ENCODE measurements at regions not wholly inside any gene's neighbourhood (a gene's known extent, or its start where the extent isn't known, plus 50 kb on each side); places are given as distances from the start of the nearest gene placed in this dataset.

- TF ChIP-seq YY1 (IDR thresholded peaks at IDR 0.05; ENCODE audit: low read depth): no peak
- TF ChIP-seq, protein P1, sequence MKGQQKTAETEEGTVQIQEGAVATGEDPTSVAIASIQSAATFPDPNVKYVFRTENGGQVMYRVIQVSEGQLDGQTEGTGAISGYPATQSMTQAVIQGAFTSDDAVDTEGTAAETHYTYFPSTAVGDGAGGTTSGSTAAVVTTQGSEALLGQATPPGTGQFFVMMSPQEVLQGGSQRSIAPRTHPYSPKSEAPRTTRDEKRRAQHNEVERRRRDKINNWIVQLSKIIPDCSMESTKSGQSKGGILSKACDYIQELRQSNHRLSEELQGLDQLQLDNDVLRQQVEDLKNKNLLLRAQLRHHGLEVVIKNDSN (IDR thresholded peaks at IDR 0.05): no peak
- no peak for TF ChIP-seq REST (IDR thresholded peaks at IDR 0.05; ENCODE audit: low read depth)
- TF ChIP-seq CREB1 (IDR thresholded peaks at IDR 0.05; ENCODE audit: low read depth): no peak
- TF ChIP-seq ZBTB7A (IDR thresholded peaks at IDR 0.05; ENCODE audit: low read depth): no peak
- no peak for TF ChIP-seq EGR1 (IDR thresholded peaks at IDR 0.05)
- no peak for TF ChIP-seq TEAD4 (IDR thresholded peaks at IDR 0.05)
- TF ChIP-seq FOXM1 (IDR thresholded peaks at IDR 0.05; ENCODE audit: borderline replicate concordance, low read depth): no peak
- TF ChIP-seq, protein P2, sequence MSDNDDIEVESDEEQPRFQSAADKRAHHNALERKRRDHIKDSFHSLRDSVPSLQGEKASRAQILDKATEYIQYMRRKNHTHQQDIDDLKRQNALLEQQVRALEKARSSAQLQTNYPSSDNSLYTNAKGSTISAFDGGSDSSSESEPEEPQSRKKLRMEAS (IDR thresholded peaks at IDR 0.05): no peak
- no peak for TF ChIP-seq TCF12 (IDR thresholded peaks at IDR 0.05; ENCODE audit: low read depth)
Measured at GRCh38 chr5:125321654-125322053, 575.2 kb upstream of the ZNF608 start.

DNA sequence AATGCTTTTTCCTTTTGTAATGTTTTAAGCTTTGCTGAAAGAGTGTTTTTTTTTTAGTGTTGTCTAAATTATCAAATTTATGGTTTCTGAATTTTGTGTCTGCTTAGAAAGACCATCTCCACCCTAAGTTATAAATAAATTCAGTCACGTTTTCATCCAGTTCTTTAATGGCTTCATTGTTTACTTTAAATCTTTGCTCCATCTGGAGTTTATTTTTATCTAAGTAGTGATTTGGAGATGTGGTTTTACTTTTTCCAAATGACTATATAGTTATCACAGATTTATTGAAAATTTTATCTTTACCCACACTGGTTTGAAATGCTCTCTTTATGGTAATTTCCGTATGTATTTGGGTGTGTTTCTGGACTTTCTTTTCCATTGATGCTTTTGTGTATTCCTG lies 577.2 kb upstream of the ZNF608 start:
- TF ChIP-seq FOXM1 (IDR thresholded peaks at IDR 0.05; ENCODE audit: borderline replicate concordance, low read depth) (no peak), ZBTB7A (IDR thresholded peaks at IDR 0.05; ENCODE audit: low read depth) (no peak), TCF12 (IDR thresholded peaks at IDR 0.05; ENCODE audit: low read depth) (no peak), TAF1 (IDR thresholded peaks at IDR 0.05; ENCODE audit: low read depth) (no peak), RAD21 (IDR thresholded peaks at IDR 0.05; ENCODE audit: low read depth) (no peak), TEAD4 (IDR thresholded peaks at IDR 0.05) (no peak), EGR1 (IDR thresholded peaks at IDR 0.05) (no peak), CREB1 (IDR thresholded peaks at IDR 0.05; ENCODE audit: low read depth) (no peak), CEBPB (IDR thresholded peaks at IDR 0.05) (no peak), REST (IDR thresholded peaks at IDR 0.05; ENCODE audit: low read depth) (no peak), EP300 (IDR thresholded peaks at IDR 0.05; ENCODE audit: borderline replicate concordance) (no peak), NFIC (IDR thresholded peaks at IDR 0.05) (no peak), YY1 (IDR thresholded peaks at IDR 0.05; ENCODE audit: low read depth) (no peak)
- TF ChIP-seq, protein P2 (IDR thresholded peaks at IDR 0.05): no peak
- TF ChIP-seq, protein P1 (IDR thresholded peaks at IDR 0.05): no peak

DNA sequence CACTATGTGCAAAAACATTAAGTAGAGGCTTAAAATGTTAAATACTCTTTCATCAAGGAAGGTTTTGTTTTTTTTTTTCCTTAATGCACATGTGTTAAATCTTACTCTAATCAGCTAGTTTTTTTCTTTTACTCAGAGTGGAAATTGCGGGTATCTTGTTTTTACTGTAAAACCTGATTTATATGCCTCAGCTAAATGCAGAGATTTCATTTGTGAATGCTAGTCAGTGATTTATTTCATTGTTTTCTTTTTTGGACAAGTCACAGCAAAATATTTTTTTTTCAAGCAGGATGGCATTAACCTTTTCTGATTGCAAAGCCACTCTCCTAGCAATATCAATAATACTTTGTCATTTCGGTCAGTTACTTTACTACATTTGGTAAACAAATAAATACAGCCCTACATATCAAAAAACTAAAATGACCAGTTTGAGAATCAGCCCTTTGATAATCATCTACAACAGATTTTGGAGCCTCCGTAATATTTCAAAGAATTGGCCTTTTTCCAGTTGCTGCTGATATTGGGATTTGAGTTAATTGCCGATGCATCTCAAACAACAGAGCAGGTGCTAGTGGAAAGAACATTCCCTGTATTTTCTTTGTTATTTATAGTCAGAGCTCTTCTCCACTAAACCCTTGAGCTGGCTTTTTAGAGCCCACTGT lies 579.2 kb upstream of the ZNF608 start:
- TF ChIP-seq, protein P1 (IDR thresholded peaks at IDR 0.05): no peak
- no peak for TF ChIP-seq ZBTB7A (IDR thresholded peaks at IDR 0.05; ENCODE audit: low read depth)
- no peak for TF ChIP-seq EGR1 (IDR thresholded peaks at IDR 0.05)
- TF ChIP-seq CEBPB (IDR thresholded peaks at IDR 0.05): no peak
- TF ChIP-seq RAD21 (IDR thresholded peaks at IDR 0.05; ENCODE audit: low read depth): no peak
- no peak for TF ChIP-seq TEAD4 (IDR thresholded peaks at IDR 0.05)
- TF ChIP-seq TCF12 (IDR thresholded peaks at IDR 0.05; ENCODE audit: low read depth): no peak
- no peak for TF ChIP-seq TAF1 (IDR thresholded peaks at IDR 0.05; ENCODE audit: low read depth)
- TF ChIP-seq, protein P2 (IDR thresholded peaks at IDR 0.05): no peak
- TF ChIP-seq FOXM1 (IDR thresholded peaks at IDR 0.05; ENCODE audit: borderline replicate concordance, low read depth): no peak

- TF ChIP-seq YY1 (IDR thresholded peaks at IDR 0.05; ENCODE audit: low read depth) (no peak), REST (IDR thresholded peaks at IDR 0.05; ENCODE audit: low read depth) (no peak), RAD21 (IDR thresholded peaks at IDR 0.05; ENCODE audit: low read depth) (no peak), TAF1 (IDR thresholded peaks at IDR 0.05; ENCODE audit: low read depth) (no peak), EGR1 (IDR thresholded peaks at IDR 0.05) (no peak), CREB1 (IDR thresholded peaks at IDR 0.05; ENCODE audit: low read depth) (no peak)
- TF ChIP-seq, protein P1 (IDR thresholded peaks at IDR 0.05): no peak
Measured at GRCh38 chr5:125326150-125326510, 579.7 kb upstream of the ZNF608 start.
